Mesenchymal stem cell (in vitro differentiated cells and primary cell): ENCODE measurements at regions not wholly inside any gene's neighbourhood (a gene's known extent, or its start where the extent isn't known, plus 50 kb on each side); places are given as distances from the start of the nearest gene placed in this dataset.

Experiments used
- DNase-seq: peaks from one replicate; pipeline ENCODE4 v3.0.0-alpha.2; 2013
- H2AFZ ChIP-seq: one replicate; pipeline ENCODE4 v1.6.1; 2013; ENCODE audit warnings: low read depth, mild to moderate bottlenecking, control low read depth, inconsistent platforms, low read length, moderate library complexity
- H2AK5ac ChIP-seq: 2 replicates; pipeline ENCODE4 v1.6.1; 2013; ENCODE audit warnings: low read length, moderate library complexity, mild to moderate bottlenecking, inconsistent platforms; ENCODE audit not compliant: severe bottlenecking
- H2BK120ac ChIP-seq: one replicate; pipeline ENCODE4 v1.6.1; 2013; ENCODE audit warnings: low read depth, mild to moderate bottlenecking, inconsistent platforms, low read length, moderate library complexity
- H2BK12ac ChIP-seq, 2 experiments: one replicate each; pipeline ENCODE4 v1.6.1; 2013; ENCODE audit warnings: inconsistent platforms in 2 of 2, low read length in 2 of 2, mild to moderate bottlenecking in 2 of 2, moderate library complexity in 2 of 2, control low read depth in 1 of 2
- H2BK15ac ChIP-seq: one replicate; pipeline ENCODE4 v1.6.1; 2013; ENCODE audit warnings: mild to moderate bottlenecking, low read depth, inconsistent platforms; ENCODE audit not compliant: poor library complexity, severe bottlenecking
- H2BK5ac ChIP-seq: 2 replicates; pipeline ENCODE4 v1.6.1; 2013; ENCODE audit warnings: low read depth, mild to moderate bottlenecking, low read length, control low read depth, inconsistent platforms; ENCODE audit not compliant: poor library complexity, severe bottlenecking
- H3K14ac ChIP-seq, 2 experiments: one replicate each; pipeline ENCODE4 v1.6.1; 2013; ENCODE audit warnings: inconsistent platforms in 2 of 2, low read length in 2 of 2, control low read depth in 1 of 2, mild to moderate bottlenecking in 1 of 2, moderate library complexity in 1 of 2
- H3K18ac ChIP-seq, 2 experiments: one replicate each; pipeline ENCODE4 v1.6.1; 2013; ENCODE audit warnings: inconsistent platforms in 2 of 2, low read length in 2 of 2, control low read depth in 1 of 2, low read depth in 1 of 2, mild to moderate bottlenecking in 1 of 2
- H3K23ac ChIP-seq, 2 experiments: one replicate each; pipeline ENCODE4 v1.6.1; 2013; ENCODE audit warnings: inconsistent platforms in 2 of 2, low read length in 2 of 2, mild to moderate bottlenecking in 2 of 2, moderate library complexity in 2 of 2, control low read depth in 1 of 2
- H3K27ac ChIP-seq: 2 replicates; pipeline ENCODE4 v1.5.1; 2013; ENCODE audit warnings: mild to moderate bottlenecking, moderate library complexity, low read length, control low read depth, inconsistent platforms; ENCODE audit not compliant: poor library complexity, severe bottlenecking
- H3K27me3 ChIP-seq, 2 experiments: 2 replicates each; pipeline versions ENCODE4 v1.6.1 to v1.7.0; 2013; ENCODE audit warnings: low read length in 2 of 2, mild to moderate bottlenecking in 2 of 2, moderate library complexity in 2 of 2, control low read depth in 1 of 2, inconsistent platforms in 1 of 2; ENCODE audit not compliant: control insufficient read depth in 1 of 2, insufficient read depth in 1 of 2
- H3K36me3 ChIP-seq, 2 experiments: 2 replicates each; pipeline versions ENCODE4 v1.6.1 to v1.7.0; 2013; ENCODE audit warnings: low read length in 2 of 2, control low read depth in 1 of 2, inconsistent platforms in 1 of 2, low read depth in 1 of 2, mild to moderate bottlenecking in 1 of 2; ENCODE audit not compliant: insufficient read depth in 2 of 2, control insufficient read depth in 1 of 2
- H3K4ac ChIP-seq, 2 experiments: one replicate each; pipeline ENCODE4 v1.6.1; 2013; ENCODE audit warnings: inconsistent platforms in 2 of 2, low read length in 2 of 2, mild to moderate bottlenecking in 2 of 2, moderate library complexity in 2 of 2, control low read depth in 1 of 2, low read depth in 1 of 2
- H3K4me1 ChIP-seq: 2 replicates; pipeline ENCODE4 v1.6.1; 2013; ENCODE audit warnings: low read depth, low read length, control low read depth; ENCODE audit not compliant: control insufficient read depth, insufficient read depth
- H3K4me2 ChIP-seq: 2 replicates; pipeline ENCODE4 v1.6.1; 2013; ENCODE audit warnings: low read length, mild to moderate bottlenecking, inconsistent platforms; ENCODE audit not compliant: poor library complexity, severe bottlenecking
- H3K4me3 ChIP-seq, 2 experiments: 2 replicates each; pipeline versions ENCODE4 v1.5.1 to v1.7.0; 2013; ENCODE audit warnings: low read length in 2 of 2, mild to moderate bottlenecking in 2 of 2, control low read depth in 1 of 2, low read depth in 1 of 2; ENCODE audit not compliant: insufficient read depth in 1 of 2
- H3K79me1 ChIP-seq: replicated peaks from 2 replicates; pipeline ENCODE4 v1.6.1; 2013; ENCODE audit warnings: mild to moderate bottlenecking, control low read depth, low read length, inconsistent platforms; ENCODE audit not compliant: poor library complexity, severe bottlenecking
- H3K9ac ChIP-seq: 2 replicates; pipeline ENCODE4 v1.7.0; 2013; ENCODE audit warnings: mild to moderate bottlenecking, low read length, moderate library complexity
- H3K9me3 ChIP-seq: 2 replicates; pipeline ENCODE4 v1.7.0; 2013; ENCODE audit warnings: mild to moderate bottlenecking, low read length; ENCODE audit not compliant: control insufficient read depth
- H4K8ac ChIP-seq: one replicate; pipeline ENCODE4 v1.6.1; 2013; ENCODE audit warnings: inconsistent platforms, mild to moderate bottlenecking, low read length, moderate library complexity
- H4K91ac ChIP-seq: one replicate; pipeline ENCODE4 v1.6.1; 2013; ENCODE audit warnings: mild to moderate bottlenecking, low read length, inconsistent platforms
- WGBS: methylation state at CpG from one replicate; pipeline ENCODE4 v1.1.7; 2013; ENCODE audit warnings: mixed read lengths; 5-methylcytosine and 5-hydroxymethylcytosine counted together

DNA sequence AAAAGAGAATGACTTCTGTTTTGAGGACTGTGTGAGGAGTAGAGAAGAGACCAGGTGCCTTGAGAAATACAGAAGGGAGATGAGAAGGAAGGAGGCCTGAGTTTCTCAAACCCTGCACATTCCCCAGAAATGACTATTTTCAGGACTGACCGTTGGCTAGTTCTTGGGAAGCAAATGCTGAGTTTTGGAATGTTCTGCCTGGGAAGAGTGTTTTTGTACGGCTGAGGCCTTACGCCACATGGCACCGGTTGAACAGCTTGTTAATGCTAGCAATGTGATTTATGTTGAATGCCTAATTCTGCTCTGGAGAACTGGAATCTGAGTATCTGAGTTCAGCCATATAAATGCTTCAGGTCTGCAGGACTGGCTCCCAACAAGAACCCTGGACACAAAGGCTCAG, 152.7 kb upstream of the ADAMTS16 start:
- Histone ChIP-seq H2BK15ac (no peak overlapping the region), H2BK120ac (no peak overlapping the region), H2AFZ (no peak overlapping the region), H3K23ac (no peak overlapping the region), H4K8ac (no peak overlapping the region), H2AK5ac (no peak overlapping the region), H3K27ac (no peak overlapping the region), H3K4me1 (peaks cover 2% of the 10 kb centered on the region), H2BK12ac (no peak overlapping the region), H3K36me3 (no peaks in the 10 kb centered on the region), H3K27me3 (peaks cover 0 to 54% of the 10 kb centered on the region in 2 experiments), H4K91ac (no peak overlapping the region), H3K14ac (no peak overlapping the region), H3K9me3 (no peaks in the 10 kb centered on the region), H2BK5ac (no peak overlapping the region), H3K4me2 (no peak overlapping the region), H3K4me3 (no peak overlapping the region), H3K18ac (no peak overlapping the region), H3K4ac (no peak overlapping the region), H3K79me1 (no peaks in the 10 kb centered on the region), H3K9ac (no peak overlapping the region)
- DNase-seq: no peak
- 73% methylated on average over 4 of the region's 4 CpGs for WGBS

DNA sequence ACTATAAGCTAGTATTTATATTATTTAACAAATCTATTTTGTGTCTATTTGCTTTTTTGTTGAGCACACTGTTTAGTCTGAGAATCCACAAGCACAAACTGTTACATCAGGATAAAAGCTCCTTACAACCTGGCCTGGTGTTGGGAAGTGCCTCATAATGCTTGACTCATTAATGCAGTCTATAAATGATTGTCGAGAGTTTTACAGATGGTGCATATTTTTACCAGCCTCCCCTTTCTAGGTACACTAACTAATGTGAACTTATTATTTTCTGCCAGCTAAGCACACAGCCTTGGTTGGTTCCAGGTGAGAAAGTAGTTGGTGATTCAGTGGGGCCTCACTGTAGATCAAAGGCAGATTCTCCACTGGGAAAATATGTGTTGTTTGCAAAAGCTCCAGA, 151.0 kb upstream of the ADAMTS16 start:
- Histone ChIP-seq H2BK12ac (no peak overlapping the region), H3K23ac (no peak overlapping the region), H2BK120ac (no peak overlapping the region), H4K91ac (no peak overlapping the region), H3K9ac (no peak overlapping the region), H3K4me1 (peaks cover 2% of the 10 kb centered on the region), H2AK5ac (no peak overlapping the region), H3K79me1 (no peaks in the 10 kb centered on the region), H3K27ac (no peak overlapping the region), H3K36me3 (no peaks in the 10 kb centered on the region), H3K14ac (no peak overlapping the region), H2BK15ac (no peak overlapping the region), H4K8ac (no peak overlapping the region), H3K4me2 (no peak overlapping the region), H3K9me3 (no peaks in the 10 kb centered on the region), H3K27me3 (peaks cover 0 to 42% of the 10 kb centered on the region in 2 experiments), H3K4me3 (no peak overlapping the region), H2BK5ac (no peak overlapping the region), H2AFZ (no peak overlapping the region), H3K4ac (no peak overlapping the region), H3K18ac (no peak overlapping the region)
- WGBS: no CpG with 5 or more reads among the region's 1 CpG
- no peak for DNase-seq

DNA sequence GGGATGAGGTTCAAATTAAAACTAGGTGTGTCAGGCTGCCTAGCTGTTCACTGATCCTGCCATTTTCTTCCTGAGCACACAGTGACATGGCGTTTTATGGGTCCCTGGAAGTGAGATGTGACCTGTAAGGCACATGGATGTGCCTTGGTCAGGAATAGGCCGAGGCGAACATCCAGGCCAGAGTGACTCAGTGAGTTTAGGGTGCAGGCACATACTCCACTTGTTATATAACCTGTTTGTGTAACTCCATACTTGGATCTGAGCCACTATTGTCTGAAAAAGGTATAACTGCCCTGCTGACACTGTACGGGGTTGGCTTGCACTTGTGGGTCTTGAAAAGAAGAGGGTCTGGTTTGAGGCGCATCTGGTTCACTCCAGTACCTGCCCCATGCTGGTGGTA, 150.1 kb upstream of the ADAMTS16 start:
- no peaks in the 10 kb centered on the region for H3K36me3 ChIP-seq
- no peak overlapping the region for H2AK5ac ChIP-seq
- no peak overlapping the region for H3K14ac ChIP-seq
- peaks cover 2% of the 10 kb centered on the region for H3K4me1 ChIP-seq
- no peak overlapping the region for H2BK120ac ChIP-seq
- H2BK5ac ChIP-seq: no peak overlapping the region
- H4K91ac ChIP-seq: no peak overlapping the region
- 83% methylated on average over 5 of the region's 5 CpGs for WGBS
- H3K4me2 ChIP-seq: no peak overlapping the region
- no peaks in the 10 kb centered on the region for H3K79me1 ChIP-seq
- no peak overlapping the region for H3K18ac ChIP-seq
- H4K8ac ChIP-seq: no peak overlapping the region
- no peak overlapping the region for H2AFZ ChIP-seq
- no peaks in the 10 kb centered on the region for H3K9me3 ChIP-seq
- no peak overlapping the region for H3K4ac ChIP-seq
- peaks cover 0 to 33% of the 10 kb centered on the region in 2 experiments for H3K27me3 ChIP-seq
- no peak overlapping the region for H2BK15ac ChIP-seq
- no peak overlapping the region for H3K23ac ChIP-seq
- H3K9ac ChIP-seq: no peak overlapping the region
- no peak overlapping the region for H3K27ac ChIP-seq
- H3K4me3 ChIP-seq: no peak overlapping the region
- DNase-seq: no peak
- H2BK12ac ChIP-seq: no peak overlapping the region

DNA sequence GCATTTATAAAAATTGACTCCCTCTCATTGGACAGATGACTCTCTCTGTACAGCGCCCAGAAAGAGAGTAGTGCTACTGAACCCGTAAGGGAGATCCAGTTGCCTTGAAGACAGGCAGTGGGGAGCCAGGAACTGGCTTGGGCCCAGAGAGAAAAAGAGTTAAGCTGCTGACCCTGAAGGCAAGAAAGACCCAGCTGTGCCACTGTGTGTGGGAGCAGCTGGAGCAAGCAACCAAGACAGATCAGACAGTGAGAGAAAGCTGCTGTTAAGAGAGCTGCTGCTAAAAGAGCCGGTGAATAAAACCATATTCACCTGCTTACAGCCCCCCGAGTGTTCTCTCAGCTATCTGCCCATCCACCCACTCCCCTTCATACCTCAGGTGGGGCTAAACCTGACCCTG, 149.7 kb upstream of the ADAMTS16 start:
- DNase-seq: no peak
- Histone ChIP-seq H3K14ac (no peak overlapping the region), H2BK120ac (no peak overlapping the region), H2BK5ac (no peak overlapping the region), H2BK15ac (no peak overlapping the region), H3K4ac (no peak overlapping the region), H4K91ac (no peak overlapping the region), H3K36me3 (no peaks in the 10 kb centered on the region), H3K27ac (no peak overlapping the region), H2AK5ac (no peak overlapping the region), H2BK12ac (no peak overlapping the region), H3K79me1 (no peaks in the 10 kb centered on the region), H2AFZ (no peak overlapping the region), H3K27me3 (peaks cover 0 to 29% of the 10 kb centered on the region in 2 experiments), H3K4me1 (peaks cover 2% of the 10 kb centered on the region), H3K9me3 (no peaks in the 10 kb centered on the region), H3K18ac (no peak overlapping the region), H3K4me3 (no peak overlapping the region), H3K23ac (no peak overlapping the region), H4K8ac (no peak overlapping the region), H3K9ac (no peak overlapping the region), H3K4me2 (no peak overlapping the region)
- WGBS: 78% methylated on average over 4 of the region's 4 CpGs
